ENCODE measurements at regions not wholly inside any gene's neighbourhood (a gene's known extent, or its start where the extent isn't known, plus 50 kb on each side); places are given as distances from the start of the nearest gene placed in this dataset.

GRCh38 chr4:147129687-147130086 lies 184.0 kb upstream of the TTC29 start:
- Histone ChIP-seq H3K14ac (ENCODE audit: low read length) (no peak overlapping the region), H3K4me1 (ENCODE audit: control insufficient read depth in 2 of 2, insufficient read depth in 1 of 2, low read depth in 1 of 2, low read length in 2 of 2) (no peaks in the 10 kb centered on the region), H2BK15ac (ENCODE audit: low read length) (no peak overlapping the region), H3K4me3 (ENCODE audit: low read length in 2 of 2) (no peak overlapping the region), H3K36me3 (replicated peaks in 1 of 2; ENCODE audit: control insufficient read depth in 2 of 2, insufficient read depth in 2 of 2, low read length in 2 of 2) (no peaks in the 10 kb centered on the region), H2AK5ac (ENCODE audit: low read depth, low read length) (no peak overlapping the region), H4K8ac (ENCODE audit: low read depth, low read length) (no peak overlapping the region), H3K18ac (ENCODE audit: low read length) (no peak overlapping the region), H4K91ac (ENCODE audit: low read depth, low read length, poor library complexity) (no peak overlapping the region), H3K27ac (replicated peaks; ENCODE audit: low read length) (no peak overlapping the region), H2BK12ac (ENCODE audit: low read length) (no peak overlapping the region), H2AFZ (ENCODE audit: low read length) (no peak overlapping the region), H3K9ac (ENCODE audit: low read depth, low read length, poor library complexity) (no peak overlapping the region), H2BK120ac (ENCODE audit: low read depth, low read length) (no peak overlapping the region), H3K9me3 (replicated peaks in 1 of 2; ENCODE audit: control insufficient read depth in 2 of 2, insufficient read depth in 1 of 2, low read depth in 1 of 2, low read length in 2 of 2) (no peaks in the 10 kb centered on the region), H3K23ac (ENCODE audit: low read depth, low read length, poor library complexity) (no peak overlapping the region), H3K4me2 (ENCODE audit: insufficient read depth, low read length, poor library complexity, severe bottlenecking) (no peak overlapping the region), H3K4ac (ENCODE audit: low read length) (no peak overlapping the region), H2BK5ac (ENCODE audit: low read length) (no peak overlapping the region), H3K79me1 (ENCODE audit: low read depth, low read length) (no peaks in the 10 kb centered on the region), H3K27me3 (ENCODE audit: control insufficient read depth in 3 of 3, insufficient read depth in 3 of 3, low read depth in 1 of 3, low read length in 3 of 3) (no peaks in the 10 kb centered on the region)
- WGBS, 2 donors (ENCODE audit: extremely low coverage in 2 of 2, insufficient read length in 2 of 2, insufficient replicate concordance in 1 of 2) = no CpG with 5 or more reads among the region's 2 CpGs
- DNase-seq (ENCODE audit: low spot score) = no peak

DNA sequence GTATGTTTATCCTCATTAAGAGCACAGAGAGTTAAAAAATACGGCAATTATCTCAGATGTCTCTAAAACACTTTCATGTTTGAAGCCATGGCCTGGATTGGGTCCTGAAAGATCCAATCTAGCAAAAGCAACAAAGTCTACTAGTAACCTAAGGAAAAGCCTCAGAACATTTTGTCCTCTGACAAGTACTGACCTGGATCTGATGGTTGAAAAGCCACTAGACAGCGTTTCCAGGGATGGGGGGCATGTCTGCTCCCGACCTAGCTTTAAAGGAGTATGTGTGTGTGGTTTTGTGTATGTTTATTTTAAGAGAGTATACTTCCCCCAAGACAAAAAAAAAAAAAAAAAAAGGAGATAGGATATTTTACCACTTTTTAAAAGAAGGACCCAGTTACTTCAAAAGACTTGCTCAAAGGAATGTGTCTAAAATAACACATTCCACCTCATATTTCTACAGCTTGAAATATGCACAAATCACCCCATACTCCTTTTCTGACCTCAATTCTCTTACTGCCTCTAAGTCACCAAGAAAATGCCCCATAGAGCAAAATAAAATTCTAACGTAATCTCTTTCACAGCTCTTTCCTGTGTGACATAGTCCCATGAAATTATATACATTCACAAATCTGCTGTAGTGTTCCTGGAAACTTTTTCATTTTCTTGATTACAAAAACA lies 189.0 kb upstream of the TTC29 start:
- Histone ChIP-seq H2AFZ (ENCODE audit: low read length) (no peak overlapping the region), H3K27me3 (ENCODE audit: control insufficient read depth in 3 of 3, insufficient read depth in 3 of 3, low read depth in 1 of 3, low read length in 3 of 3) (no peaks in the 10 kb centered on the region), H3K36me3 (replicated peaks in 1 of 2; ENCODE audit: control insufficient read depth in 2 of 2, insufficient read depth in 2 of 2, low read length in 2 of 2) (no peaks in the 10 kb centered on the region), H3K4me1 (ENCODE audit: control insufficient read depth in 2 of 2, insufficient read depth in 1 of 2, low read depth in 1 of 2, low read length in 2 of 2) (no peaks in the 10 kb centered on the region), H3K9me3 (replicated peaks in 1 of 2; ENCODE audit: control insufficient read depth in 2 of 2, insufficient read depth in 1 of 2, low read depth in 1 of 2, low read length in 2 of 2) (no peaks in the 10 kb centered on the region), H3K4ac (ENCODE audit: low read length) (no peak overlapping the region), H3K18ac (ENCODE audit: low read length) (no peak overlapping the region), H3K79me1 (ENCODE audit: low read depth, low read length) (no peaks in the 10 kb centered on the region), H2BK15ac (ENCODE audit: low read length) (no peak overlapping the region), H3K9ac (ENCODE audit: low read depth, low read length, poor library complexity) (no peak overlapping the region), H3K4me2 (ENCODE audit: insufficient read depth, low read length, poor library complexity, severe bottlenecking) (no peak overlapping the region), H2BK12ac (ENCODE audit: low read length) (no peak overlapping the region), H3K27ac (replicated peaks; ENCODE audit: low read length) (no peak overlapping the region), H4K8ac (ENCODE audit: low read depth, low read length) (no peak overlapping the region), H3K14ac (ENCODE audit: low read length) (no peak overlapping the region), H3K23ac (ENCODE audit: low read depth, low read length, poor library complexity) (no peak overlapping the region), H2BK120ac (ENCODE audit: low read depth, low read length) (no peak overlapping the region), H2BK5ac (ENCODE audit: low read length) (no peak overlapping the region), H2AK5ac (ENCODE audit: low read depth, low read length) (no peak overlapping the region), H3K4me3 (ENCODE audit: low read length in 2 of 2) (no peak overlapping the region), H4K91ac (ENCODE audit: low read depth, low read length, poor library complexity) (no peak overlapping the region)
- DNase-seq (ENCODE audit: low spot score) = no peak
- WGBS, 2 donors (ENCODE audit: extremely low coverage in 2 of 2, insufficient read length in 2 of 2, insufficient replicate concordance in 1 of 2) = no CpG with 5 or more reads among the region's 4 CpGs

GRCh38 chr4:147136310-147136709 lies 190.6 kb upstream of the TTC29 start:
- Histone ChIP-seq H3K36me3 (replicated peaks in 1 of 2; ENCODE audit: control insufficient read depth in 2 of 2, insufficient read depth in 2 of 2, low read length in 2 of 2) (no peaks in the 10 kb centered on the region), H2AK5ac (ENCODE audit: low read depth, low read length) (no peak overlapping the region), H3K27ac (replicated peaks; ENCODE audit: low read length) (no peak overlapping the region), H2BK120ac (ENCODE audit: low read depth, low read length) (no peak overlapping the region), H3K23ac (ENCODE audit: low read depth, low read length, poor library complexity) (no peak overlapping the region), H3K4ac (ENCODE audit: low read length) (no peak overlapping the region), H3K4me1 (ENCODE audit: control insufficient read depth in 2 of 2, insufficient read depth in 1 of 2, low read depth in 1 of 2, low read length in 2 of 2) (no peaks in the 10 kb centered on the region), H4K91ac (ENCODE audit: low read depth, low read length, poor library complexity) (no peak overlapping the region), H3K18ac (ENCODE audit: low read length) (no peak overlapping the region), H2AFZ (ENCODE audit: low read length) (no peak overlapping the region), H3K79me1 (ENCODE audit: low read depth, low read length) (no peaks in the 10 kb centered on the region), H3K27me3 (ENCODE audit: control insufficient read depth in 3 of 3, insufficient read depth in 3 of 3, low read depth in 1 of 3, low read length in 3 of 3) (no peaks in the 10 kb centered on the region), H2BK5ac (ENCODE audit: low read length) (no peak overlapping the region), H3K4me2 (ENCODE audit: insufficient read depth, low read length, poor library complexity, severe bottlenecking) (no peak overlapping the region), H2BK12ac (ENCODE audit: low read length) (no peak overlapping the region), H3K9ac (ENCODE audit: low read depth, low read length, poor library complexity) (no peak overlapping the region), H4K8ac (ENCODE audit: low read depth, low read length) (no peak overlapping the region), H3K9me3 (replicated peaks in 1 of 2; ENCODE audit: control insufficient read depth in 2 of 2, insufficient read depth in 1 of 2, low read depth in 1 of 2, low read length in 2 of 2) (no peaks in the 10 kb centered on the region), H3K14ac (ENCODE audit: low read length) (no peak overlapping the region), H2BK15ac (ENCODE audit: low read length) (no peak overlapping the region), H3K4me3 (ENCODE audit: low read length in 2 of 2) (no peak overlapping the region)
- no peak for DNase-seq (ENCODE audit: low spot score)
- WGBS, 2 donors (ENCODE audit: extremely low coverage in 2 of 2, insufficient read length in 2 of 2, insufficient replicate concordance in 1 of 2) = no CpG with 5 or more reads among the region's 3 CpGs

DNA sequence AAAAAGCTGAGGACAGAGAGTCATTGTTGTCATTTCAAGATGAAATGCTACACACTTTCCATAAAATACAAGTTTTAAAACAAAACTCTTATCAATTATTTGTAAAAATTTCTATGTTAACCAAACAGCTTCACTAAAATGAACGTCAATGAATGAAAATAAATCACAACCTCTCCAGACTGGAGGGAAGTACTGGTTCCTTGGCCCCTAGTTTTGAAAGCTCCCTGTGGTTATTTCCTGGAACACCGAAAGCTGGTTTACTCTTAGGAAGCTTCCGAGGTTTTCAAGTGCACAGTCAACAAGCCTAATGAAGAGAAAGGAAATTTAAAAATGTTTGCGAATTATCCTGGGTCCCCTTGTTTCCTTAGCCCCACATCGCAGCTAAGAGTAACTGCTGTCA lies 191.1 kb upstream of the TTC29 start:
- no peak overlapping the region for H3K14ac ChIP-seq (ENCODE audit: low read length)
- no peak overlapping the region for H2BK5ac ChIP-seq (ENCODE audit: low read length)
- no peaks in the 10 kb centered on the region for H3K36me3 ChIP-seq (replicated peaks in 1 of 2; ENCODE audit: control insufficient read depth in 2 of 2, insufficient read depth in 2 of 2, low read length in 2 of 2)
- H2BK15ac ChIP-seq (ENCODE audit: low read length) = no peak overlapping the region
- no peaks in the 10 kb centered on the region for H3K4me1 ChIP-seq (ENCODE audit: control insufficient read depth in 2 of 2, insufficient read depth in 1 of 2, low read depth in 1 of 2, low read length in 2 of 2)
- no peak overlapping the region for H2BK120ac ChIP-seq (ENCODE audit: low read depth, low read length)
- no peaks in the 10 kb centered on the region for H3K79me1 ChIP-seq (ENCODE audit: low read depth, low read length)
- no peaks in the 10 kb centered on the region for H3K9me3 ChIP-seq (replicated peaks in 1 of 2; ENCODE audit: control insufficient read depth in 2 of 2, insufficient read depth in 1 of 2, low read depth in 1 of 2, low read length in 2 of 2)
- no peaks in the 10 kb centered on the region for H3K27me3 ChIP-seq (ENCODE audit: control insufficient read depth in 3 of 3, insufficient read depth in 3 of 3, low read depth in 1 of 3, low read length in 3 of 3)
- H2BK12ac ChIP-seq (ENCODE audit: low read length) = no peak overlapping the region
- H3K9ac ChIP-seq (ENCODE audit: low read depth, low read length, poor library complexity) = no peak overlapping the region
- H3K4ac ChIP-seq (ENCODE audit: low read length) = no peak overlapping the region
- no peak overlapping the region for H3K27ac ChIP-seq (replicated peaks; ENCODE audit: low read length)
- H3K23ac ChIP-seq (ENCODE audit: low read depth, low read length, poor library complexity) = no peak overlapping the region
- H4K91ac ChIP-seq (ENCODE audit: low read depth, low read length, poor library complexity) = no peak overlapping the region
- H2AFZ ChIP-seq (ENCODE audit: low read length) = no peak overlapping the region
- no peak overlapping the region for H3K18ac ChIP-seq (ENCODE audit: low read length)
- H2AK5ac ChIP-seq (ENCODE audit: low read depth, low read length) = no peak overlapping the region
- WGBS, 2 donors (ENCODE audit: extremely low coverage in 2 of 2, insufficient read length in 2 of 2, insufficient replicate concordance in 1 of 2) = no CpG with 5 or more reads among the region's 5 CpGs
- no peak for DNase-seq (ENCODE audit: low spot score)
- H3K4me2 ChIP-seq (ENCODE audit: insufficient read depth, low read length, poor library complexity, severe bottlenecking) = no peak overlapping the region
- no peak overlapping the region for H4K8ac ChIP-seq (ENCODE audit: low read depth, low read length)
- H3K4me3 ChIP-seq (ENCODE audit: low read length in 2 of 2) = no peak overlapping the region

Data from neuronal stem cell (in vitro differentiated cells).